Activated T-cell treated with anti-CD3 and anti-CD28 coated beads, Interleukin-2, amount 50 U/mL, for 48 hours (primary cell): ENCODE measurements at regions not wholly inside any gene's neighbourhood (a gene's known extent, or its start where the extent isn't known, plus 50 kb on each side); places are given as distances from the start of the nearest gene placed in this dataset.

Source experiments
- DNase-seq, 2 experiments: peaks; one replicate each; pipeline ENCODE4 v3.0.0-alpha.2; 2020

DNA sequence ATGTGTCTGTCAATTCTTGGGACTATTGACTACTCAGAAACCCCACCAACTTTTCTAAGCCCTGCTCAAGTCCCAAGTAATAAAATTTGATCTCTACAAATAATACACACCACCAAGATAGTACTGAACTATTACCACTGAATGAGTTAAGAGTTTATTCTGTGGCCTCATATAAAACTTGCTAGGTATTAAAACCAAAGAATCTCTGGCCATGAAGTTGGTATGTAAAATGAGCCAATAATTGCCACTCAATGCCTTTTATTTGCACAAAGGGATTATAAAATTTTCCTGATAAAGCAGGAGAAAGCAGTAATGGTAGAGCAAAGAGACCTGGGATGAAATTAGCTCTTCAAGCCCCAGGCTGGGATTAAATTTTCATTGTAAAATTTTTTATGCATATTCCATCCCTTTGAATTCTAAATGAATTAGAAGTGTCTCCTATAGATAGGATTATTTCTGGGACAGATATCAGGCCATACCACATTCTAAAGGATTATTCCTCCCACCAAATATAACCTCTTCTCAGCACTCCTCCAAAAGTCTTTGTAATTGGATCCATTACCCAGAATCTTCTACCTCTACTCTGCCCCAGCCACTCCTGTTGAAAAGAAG lies 450.5 kb upstream of the ACVR2A start:
- DNase-seq, result no peak

DNA sequence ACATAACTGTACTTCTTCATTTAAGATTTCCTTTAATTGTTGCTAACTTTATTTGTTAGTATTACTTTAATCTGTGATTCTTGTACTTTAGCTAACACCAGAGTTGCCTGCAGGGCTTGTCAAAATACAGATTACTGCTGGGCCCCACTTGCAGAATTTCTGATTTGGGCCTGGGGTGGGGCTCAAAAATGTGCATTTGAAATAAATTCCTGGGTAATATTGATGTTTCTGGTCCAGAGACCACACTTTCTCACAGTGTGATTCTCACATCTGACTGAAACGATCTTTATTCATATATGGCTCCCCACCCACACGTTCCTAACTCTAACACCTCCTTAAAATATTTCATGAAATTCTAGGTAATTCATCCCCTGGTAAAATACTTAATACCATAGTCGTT lies 452.6 kb upstream of the ACVR2A start:
- no peak for DNase-seq

DNA sequence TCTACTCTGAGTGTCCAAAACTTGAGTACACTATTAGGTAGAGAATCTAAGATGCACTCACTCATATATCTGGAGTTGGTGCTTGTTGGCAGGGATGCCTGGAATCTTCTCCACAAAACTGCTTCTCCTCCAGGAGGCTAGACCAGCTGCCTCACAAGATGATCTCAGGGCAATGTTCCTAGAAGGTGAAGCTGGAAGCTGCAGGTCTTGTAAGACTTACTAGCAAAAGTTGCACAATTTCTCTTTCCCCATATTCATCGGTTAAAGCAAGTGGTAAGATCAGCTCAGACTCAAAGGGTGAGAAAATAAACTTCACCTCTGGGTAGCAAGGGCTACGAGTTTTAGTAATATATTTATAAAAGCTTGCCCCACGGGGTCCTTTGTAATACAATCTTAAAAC lies 454.4 kb upstream of the ACVR2A start:
- no peak for DNase-seq

DNA sequence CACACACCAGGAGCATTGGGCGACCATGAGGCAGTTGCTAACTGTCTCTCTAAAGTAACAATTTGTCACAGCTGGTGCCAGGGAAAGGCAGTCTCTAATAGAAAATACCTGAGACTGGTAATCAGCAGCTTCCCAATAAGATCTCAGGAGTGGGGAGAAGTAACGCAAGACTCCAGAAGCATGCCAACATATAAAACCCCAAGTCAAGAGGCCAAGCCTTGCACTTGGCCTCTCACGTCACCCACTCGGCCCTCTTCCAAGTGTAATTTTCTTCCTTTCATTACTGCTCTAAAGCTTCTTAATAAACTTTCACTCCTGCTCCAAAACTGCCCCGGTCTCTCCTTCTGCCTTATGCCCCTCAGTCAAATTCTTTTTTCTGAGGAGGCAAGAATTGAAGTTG lies 455.6 kb upstream of the ACVR2A start:
- DNase-seq, result no peak

DNA sequence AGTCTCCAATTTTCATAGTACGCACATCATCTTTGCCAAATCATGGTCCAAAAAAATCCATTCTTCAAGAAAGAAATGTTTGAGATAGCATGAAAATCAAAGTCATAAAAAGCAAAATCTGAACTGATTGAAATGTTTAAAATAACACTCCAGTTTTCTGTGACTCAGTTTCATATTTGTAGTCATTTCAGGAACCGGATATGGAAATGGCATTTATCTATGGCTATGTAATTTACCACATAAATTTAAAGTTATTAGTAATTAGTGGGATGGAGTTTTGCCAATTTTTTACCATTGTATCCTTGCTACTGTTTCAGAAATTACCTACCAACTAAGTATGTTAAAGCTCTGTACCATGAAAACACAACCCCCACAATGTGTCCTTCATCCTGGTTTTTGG lies 456.6 kb upstream of the ACVR2A start:
- no peak for DNase-seq

DNA sequence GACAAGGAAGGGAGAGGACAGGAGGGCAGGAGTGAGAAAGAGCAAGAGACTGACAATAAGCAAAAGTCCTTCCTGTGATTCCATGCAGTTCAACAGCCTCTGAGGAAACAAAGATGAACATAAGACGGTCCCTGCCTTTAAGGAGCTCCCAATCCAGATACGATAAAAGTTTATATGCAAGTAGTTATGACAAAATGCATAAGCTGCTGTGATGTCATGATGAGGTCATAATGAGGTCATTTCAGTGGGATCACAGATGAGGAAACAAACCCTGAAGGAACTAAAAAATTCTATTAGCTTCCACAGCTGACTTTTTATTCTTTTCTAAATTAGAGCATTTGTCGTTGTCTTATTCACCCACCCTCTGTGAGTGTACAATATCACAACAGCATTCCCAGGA lies 458.5 kb upstream of the ACVR2A start:
- no peak for DNase-seq

DNA sequence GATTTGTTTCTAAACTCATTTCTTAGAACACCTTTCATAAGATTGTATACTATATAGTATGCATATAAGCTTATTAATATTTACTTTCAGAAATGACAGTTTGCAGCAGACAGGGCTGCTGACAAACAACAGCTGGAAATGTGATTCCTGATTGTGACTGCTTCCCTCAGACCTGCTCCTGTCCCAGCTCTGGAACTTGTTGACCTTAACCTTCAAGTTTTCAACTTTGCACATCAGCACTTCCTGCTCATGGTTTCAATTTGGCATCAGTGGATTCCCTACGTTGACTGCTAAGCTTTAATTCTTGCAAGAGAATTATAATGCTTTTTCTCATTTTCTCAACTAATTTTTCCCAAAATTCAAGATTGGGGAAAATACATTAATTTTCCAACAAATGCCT lies 459.2 kb upstream of the ACVR2A start:
- no peak for DNase-seq

DNA sequence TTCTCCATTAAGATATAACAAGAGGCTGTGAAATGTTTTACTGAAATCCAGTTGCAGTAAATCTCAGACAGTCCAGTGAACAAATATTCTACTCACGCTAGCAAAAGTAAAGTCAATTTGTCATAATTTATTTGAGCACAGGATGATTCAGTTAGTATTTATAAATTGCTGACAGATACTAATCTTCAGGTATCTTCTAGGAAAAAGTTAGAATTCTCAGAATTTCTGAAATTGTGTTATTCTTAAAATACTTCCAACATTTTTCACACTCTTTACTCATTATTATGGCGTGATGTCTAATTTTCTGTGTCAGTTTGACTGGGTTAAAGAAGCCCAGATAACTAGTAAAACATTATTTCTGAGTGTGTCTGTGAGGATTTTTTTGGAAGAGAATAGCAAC lies 460.2 kb upstream of the ACVR2A start:
- no peak for DNase-seq

DNA sequence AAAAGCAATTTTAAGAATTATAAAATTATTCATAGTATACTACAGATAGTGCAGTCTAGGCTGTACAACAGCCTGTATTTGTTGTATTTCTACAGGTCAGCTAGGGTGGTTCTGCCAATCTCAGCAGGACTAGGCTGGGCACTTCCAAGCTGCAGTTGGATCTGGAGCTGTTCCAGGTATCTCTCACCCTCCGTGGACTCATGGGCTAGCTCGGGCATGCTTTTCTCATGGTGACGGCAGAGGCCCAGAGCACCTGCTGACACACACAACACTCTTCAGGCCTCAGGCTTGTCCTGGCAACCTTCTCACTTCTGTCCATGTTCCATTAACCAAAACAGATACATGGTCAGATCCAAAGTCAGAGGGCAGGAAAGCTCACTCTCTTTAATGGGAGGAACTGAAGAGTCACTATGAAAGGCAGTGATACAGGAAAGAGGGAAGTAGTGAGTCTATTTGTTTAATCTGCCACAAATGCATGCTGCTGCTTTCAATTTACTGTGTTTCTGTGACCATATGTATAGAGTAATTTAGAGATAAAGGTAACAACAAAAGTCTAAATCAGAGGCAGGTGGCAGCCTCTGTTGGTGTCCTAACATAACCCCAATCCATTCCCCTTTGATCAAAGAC lies 462.4 kb upstream of the ACVR2A start:
- no peak for DNase-seq

DNA sequence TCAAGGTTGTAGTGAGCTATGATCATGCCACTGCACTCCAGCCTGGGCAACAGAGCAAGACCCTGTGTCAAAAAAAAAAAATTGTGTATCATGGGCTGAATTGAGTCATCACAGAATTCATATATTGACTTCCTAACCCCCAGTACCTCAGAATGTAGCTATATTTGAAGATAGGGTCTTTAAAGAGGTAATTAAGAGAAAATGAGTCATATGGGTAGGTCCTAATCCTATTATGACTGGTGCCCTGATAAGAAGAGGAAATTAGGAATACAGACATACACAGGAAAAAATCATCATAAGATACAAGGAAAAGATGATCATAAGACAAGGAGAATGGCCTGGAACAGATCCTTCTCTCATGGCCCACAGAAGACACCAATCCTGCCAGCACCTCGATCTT lies 466.4 kb upstream of the ACVR2A start:
- DNase-seq, result no peak

DNA sequence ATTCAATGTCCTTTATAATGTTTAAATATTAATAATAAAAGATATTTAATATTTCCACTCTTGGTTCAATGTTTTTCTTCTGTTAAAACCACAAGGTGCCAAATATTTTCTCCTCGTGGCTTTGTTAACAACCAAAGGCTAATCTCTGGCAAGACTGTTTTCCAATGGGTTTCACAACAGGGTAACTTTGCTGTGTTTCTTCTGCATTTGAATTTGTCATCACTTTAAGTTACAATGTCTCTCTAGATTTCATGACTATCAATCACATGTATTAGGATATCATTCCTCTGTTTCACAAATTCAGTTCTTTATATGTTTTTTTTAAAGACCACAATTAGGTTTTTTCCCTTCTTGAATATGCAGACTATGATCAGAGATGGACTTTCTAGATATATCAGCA lies 469.8 kb upstream of the ACVR2A start:
- no peak for DNase-seq

DNA sequence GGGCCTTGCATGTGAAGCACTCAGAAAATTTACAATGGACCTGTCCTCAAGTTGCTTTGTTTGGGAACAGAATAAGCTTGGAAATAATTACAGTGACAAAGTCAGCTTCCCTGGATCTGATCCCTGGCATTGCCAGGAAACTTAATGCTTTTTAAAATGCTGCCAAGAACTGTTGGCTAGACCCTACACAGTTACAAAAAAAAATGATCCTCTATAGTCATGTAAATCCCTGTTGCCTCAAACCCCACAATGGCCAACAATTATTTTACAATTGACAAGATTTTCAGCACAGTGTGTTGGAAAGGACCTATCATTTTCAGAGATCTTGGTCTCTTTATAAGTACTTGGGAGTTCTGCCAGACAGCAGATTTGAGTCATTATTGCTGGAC lies 470.4 kb upstream of the ACVR2A start:
- no peak for DNase-seq

DNA sequence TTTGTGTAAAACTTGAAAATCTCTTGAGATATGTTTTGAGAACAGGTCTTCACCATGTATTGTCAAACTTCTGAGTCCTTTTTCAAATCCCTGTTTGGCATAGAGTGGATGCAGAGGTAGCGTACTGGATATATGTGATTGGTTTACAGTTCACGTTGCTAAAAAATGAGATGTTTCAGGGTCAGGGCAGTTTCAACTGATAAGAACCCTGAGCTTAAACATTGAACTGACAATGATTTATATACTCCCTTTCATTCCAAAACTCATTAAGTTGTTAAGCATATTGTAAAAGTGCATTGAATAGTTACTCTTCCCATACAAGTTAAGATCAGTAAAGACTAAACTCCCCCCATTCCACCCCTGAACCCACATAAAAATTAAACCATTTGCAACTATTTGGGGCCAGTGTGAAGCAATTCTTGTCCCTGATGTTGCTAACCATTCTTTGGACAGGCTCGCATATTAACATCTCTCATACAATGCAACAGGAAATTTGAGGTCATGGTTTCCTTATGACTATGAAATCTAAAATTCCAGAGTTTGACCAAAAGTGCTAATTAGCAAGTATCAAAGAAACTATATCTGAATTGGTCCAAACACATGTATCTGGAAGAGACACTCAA lies 470.9 kb upstream of the ACVR2A start:
- no peak for DNase-seq

DNA sequence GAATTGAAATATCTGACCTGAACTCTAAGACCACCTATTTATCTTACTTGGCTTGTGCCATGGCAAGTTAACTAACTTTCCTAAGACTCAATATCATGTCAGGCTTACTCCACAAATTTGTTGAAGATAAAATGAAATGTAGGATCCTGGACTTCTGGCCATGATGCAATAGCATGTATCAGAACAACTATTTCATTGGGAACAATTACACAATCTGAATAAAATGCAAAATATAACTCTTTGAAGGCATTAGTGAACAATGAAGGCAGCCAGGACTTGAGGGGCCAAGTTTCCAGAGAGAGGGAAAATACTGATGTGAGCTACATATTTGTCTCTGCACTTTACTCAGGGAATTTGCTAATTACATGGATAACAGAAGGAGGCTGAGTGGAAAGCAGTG lies 476.5 kb upstream of the ACVR2A start:
- no peak for DNase-seq

DNA sequence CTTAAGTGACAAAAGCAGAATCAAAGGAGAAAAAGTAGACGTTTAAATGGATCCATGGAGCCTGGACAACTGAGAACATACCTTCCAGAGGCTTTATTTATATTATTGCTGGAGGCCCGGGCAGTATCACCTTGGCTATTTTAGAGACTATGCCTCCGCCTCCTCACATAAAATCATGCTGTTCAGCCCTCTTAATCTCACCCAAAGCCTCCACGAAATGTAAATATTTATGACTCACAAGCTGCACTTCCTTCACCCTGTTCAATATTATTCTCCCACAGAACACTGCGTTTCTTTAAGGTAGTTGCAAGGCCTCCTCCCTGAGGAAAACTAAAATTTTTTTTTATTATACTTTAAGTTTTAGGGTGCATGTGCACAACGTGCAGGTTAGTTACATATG lies 478.6 kb upstream of the ACVR2A start:
- no peak for DNase-seq

DNA sequence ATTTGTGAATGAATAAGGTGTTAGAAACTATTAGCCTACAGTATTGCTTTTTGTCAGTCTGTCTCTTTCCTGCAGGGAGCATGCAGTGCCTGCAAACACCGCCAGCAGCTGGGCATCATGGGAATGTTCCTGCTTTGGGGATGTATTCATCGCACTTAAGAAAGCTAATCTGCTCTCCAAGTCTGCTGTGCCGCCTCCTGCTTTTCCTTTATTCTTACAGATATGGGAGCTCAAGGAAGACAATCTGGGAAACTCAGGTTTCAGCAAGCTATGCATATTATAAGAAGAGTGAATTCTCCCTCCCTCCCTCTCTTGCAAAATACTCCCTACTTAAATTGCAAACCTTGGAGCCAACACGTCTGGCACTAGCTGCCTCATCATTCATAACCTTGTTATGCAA lies 479.2 kb upstream of the ACVR2A start:
- DNase-seq, result no peak

DNA sequence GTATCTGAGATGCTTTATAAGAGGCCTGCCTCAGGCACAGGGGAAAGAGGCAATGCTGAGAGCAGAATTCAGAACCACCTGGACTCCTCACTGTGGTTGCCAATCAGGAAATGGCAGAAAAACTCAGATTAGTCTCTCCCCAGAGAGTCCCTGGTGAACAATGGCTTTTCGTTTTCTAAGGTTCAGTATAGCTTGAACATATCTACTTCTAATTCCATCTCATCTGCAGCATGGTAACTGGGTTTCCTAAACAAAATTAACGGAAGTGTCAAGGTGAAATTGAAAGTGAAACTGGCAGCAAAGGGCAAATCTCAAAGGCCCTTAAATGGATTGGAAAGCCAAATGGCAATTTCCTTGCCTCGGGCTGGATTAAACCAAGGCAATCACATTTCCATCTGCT lies 480.2 kb upstream of the ACVR2A start:
- no peak for DNase-seq

DNA sequence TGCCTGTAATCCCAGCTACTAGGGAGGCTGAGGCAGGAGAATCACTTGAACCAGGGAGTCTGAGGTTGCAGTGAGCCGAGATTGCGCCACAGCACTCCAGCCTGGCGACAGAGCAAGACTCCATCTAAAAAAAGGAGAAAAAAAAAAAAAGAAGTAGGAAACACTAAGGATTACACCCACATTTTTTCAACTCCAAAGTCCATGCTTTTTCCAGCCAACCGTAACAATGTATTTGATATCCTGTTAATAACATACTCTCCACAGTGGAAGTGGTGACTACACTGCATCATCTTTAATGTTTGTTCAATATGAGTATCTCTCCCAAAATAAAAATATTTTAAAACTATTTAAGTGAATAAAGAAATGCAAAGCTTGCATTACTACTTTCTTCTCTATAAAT lies 481.6 kb upstream of the ACVR2A start:
- no peak for DNase-seq

DNA sequence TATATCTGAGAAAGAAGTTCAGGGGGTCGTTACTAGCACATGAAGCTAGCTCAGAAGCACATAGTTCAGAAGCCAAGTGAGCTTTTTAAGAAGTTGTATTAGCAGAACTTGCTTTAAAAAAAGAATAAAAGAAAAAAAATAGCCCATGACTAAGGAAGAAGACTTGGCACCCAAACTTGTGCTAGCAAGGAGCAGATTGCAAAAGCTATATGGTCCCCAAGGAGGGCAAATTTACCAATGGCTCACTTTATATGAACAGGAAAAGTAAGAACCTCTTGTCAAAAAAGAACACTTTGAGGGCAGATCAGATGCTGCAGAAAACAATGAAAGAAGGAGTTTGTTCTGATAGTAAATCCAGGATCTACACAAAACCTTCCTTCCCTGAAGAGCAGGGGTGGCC lies 486.5 kb upstream of the ACVR2A start:
- DNase-seq, result no peak

DNA sequence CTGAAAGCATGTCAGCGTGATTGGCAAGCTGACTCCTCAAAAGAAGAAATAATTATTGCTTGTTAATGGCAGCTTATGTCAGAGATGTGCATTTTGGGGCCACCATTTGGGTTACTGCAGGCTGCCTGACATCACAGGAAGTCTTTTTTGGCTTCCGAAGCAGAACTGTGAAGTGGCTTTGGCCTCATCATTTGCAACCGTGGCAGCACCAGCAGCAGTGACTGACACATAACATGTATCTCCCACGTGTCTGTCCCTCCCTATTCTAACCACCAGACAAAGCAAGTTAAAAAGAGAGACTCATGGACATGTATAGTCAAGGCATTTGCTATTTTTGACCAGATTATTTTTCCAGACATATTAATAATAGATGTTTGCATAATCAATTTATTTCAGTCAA lies 488.7 kb upstream of the ACVR2A start:
- no peak for DNase-seq

DNA sequence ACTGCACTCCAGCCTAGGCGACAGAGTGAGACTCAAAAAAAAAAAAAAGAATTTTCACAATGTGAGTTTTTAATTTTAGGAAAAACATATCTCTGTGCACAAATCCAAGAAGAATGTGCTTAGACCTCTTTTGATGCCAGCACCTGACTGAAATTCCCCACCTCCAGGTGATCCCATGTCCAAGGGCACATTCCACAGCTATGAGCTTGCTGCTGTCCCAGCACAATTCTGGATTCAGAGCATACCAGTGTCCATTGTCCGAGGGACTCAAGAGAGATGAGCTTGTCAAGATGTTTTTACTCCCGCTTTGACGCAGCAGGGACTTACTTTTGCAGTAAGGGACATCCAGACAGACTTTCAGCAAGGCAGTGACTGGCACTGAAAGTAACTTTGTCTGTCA lies 489.1 kb upstream of the ACVR2A start:
- DNase-seq, result no peak

DNA sequence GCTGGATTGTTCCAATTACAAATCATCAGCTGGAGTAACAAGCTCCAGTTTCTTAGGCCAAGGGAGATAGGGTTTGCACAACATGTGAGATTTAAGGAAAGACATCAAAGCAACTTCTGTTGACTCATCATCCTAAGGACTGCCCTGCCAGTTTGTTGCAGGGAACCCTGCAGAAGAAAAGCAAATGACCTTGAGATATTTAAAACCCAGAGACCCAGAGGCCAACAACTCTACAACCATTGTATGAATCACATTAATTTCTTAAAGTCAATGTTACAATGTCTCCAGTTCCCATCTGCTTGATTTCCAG lies 491.8 kb upstream of the ACVR2A start:
- no peak for DNase-seq

DNA sequence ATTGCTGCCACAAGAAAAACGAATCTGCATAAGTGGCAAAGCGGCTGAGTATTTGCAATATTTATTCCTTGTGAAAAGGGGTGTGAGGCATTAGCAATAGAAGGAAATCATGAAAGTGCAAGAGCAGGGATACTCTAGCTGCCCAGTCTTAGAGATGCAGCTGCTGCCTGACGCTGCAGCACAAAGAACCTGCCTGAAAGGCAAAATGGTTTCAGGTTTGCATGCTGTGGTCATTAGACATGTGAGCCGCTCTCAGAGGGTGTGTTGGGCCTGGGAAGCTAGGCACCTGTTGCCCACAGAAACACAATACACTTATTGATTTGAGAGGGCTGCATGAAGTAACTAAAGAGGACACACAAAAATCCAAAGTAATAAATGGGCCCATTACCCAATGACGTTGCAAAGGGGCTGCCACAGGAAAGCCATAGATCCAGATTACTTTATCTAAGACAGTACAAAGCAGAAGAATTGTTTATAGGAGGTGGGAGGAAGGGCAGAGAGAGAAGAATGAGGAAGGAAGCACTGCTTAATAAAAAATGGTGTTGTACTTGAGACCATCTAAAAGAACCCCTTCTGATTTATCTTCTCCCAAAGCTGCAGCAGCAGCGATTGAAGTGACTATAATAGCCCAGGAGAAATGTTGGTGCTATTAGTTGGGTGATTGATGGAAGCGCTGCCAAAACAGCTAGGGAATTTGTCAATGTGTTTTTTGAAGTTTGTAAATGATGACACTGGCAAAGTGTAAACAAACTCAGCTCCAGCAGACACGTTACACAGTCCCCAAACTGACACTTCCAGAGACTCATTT lies 492.4 kb upstream of the ACVR2A start:
- DNase-seq, result no peak

DNA sequence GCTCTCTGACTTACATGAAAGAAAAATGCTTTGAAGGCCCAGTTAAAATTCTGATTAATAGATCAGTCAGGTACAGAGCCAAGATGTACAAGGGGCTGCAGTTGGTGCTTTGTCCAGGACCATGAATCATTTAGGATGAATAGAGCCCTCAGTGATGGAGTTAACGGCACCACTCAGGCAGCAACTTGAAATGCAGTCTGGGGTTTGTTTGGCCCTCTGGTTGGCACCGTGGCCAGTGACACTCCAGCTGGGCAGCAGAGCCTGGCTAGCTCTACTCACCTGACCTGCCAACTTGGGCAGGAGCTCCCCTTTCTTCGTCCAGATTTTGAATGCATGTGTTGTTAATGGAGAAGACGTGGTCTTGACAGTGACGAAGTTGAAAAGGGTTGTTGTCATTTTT lies 493.0 kb upstream of the ACVR2A start:
- no peak for DNase-seq
